ENCODE measurements at regions not wholly inside any gene's neighbourhood (a gene's known extent, or its start where the extent isn't known, plus 50 kb on each side); places are given as distances from the start of the nearest gene placed in this dataset.
"Not testable (repeated sequence)": the region's sequence is repeated elsewhere in the genome, so short reads cannot be mapped to it uniquely, and the experiment has no call there.

DNA sequence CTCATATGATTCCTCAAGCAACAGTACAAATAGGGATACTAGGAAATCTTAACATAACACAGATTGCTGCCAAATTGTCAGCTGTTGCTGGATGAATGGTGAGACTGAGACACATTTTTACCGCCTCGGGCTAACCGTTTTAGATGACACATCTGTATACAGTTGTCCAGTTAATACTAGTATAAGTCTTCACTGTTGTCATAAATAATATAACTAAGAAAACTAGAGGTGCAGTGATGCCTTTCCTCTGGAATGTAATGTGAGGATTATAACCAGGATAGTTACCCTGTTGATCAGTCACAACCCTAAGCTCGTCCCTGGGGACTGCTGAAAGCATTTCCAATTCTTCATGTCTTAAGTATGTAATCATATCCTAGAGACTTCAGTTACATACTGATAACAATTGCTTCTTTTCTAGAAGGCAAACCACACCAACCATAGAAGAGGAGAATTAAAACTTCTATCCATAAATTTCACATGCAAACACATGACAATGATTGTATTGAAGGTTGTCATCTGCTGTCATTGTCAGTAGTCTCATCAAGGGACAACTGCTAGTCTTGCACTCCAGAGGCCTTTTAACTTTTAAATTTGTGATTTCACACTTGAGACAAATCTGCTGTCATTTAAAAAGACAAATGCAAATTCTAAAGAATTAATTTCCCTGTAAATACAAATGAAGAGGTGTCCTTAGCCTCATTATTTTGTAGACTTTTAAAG lies 100.4 kb upstream of the SEMA3D start:
- DNase-seq = no peak

DNA sequence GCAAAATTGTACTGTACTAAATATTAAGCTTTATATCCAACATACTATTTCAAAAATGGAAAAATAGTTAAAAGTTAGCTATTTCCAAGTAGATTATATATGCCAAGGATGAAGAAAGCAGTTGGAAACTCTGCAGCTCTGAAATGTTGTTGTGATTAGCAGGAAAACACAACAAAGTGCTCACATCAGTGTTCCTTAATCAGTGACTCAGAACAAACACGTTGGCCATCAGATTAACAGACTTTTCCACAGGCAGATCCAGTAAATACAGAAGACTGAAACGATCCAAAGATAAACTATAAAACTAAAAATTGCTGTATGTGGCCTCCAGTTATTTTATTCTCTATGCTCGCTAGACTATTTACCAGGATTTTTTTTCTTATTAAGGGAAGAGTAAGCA lies 99.6 kb upstream of the SEMA3D start:
- DNase-seq = no peak

DNA sequence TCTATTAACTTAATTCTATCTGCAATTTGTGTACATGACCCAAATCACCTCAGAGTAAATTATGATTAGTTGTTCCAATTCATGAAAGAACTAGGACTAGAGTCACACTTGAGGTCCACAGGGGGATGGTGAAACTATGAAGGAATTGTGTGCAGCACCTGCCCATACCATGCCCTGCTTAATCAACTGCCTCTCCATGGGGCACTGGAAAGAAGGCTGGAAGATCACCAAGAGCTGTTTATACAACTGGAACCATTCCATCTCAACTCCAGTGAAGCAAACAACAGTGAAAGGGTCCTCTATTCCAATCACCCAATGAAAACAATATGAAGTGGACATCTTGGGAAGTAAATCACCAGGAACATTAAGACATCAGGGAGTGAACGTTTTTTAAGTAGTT lies 98.7 kb upstream of the SEMA3D start:
- DNase-seq = no peak

DNA sequence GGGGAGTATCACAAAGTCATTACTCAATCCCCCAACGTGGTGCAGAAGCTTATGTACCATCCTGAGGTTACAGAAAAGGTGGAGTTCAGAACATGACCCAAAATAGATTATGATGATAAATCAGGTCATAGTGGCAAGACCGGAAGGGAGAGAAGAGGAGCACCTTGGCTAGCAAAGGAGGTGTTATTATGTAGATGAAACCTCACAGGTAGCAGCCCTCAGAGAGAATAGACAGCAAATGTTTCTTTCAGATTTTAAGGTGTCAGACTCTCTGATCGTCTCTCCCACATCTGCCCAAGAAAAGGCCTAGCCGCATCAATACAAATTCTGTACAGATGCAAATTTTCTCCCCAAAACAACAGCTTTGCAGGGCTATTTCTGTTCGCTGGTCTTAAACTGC lies 88.3 kb upstream of the SEMA3D start:
- no peak for DNase-seq

GRCh38 chr7:85274454-85274853 lies 87.6 kb upstream of the SEMA3D start:
- DNase-seq = no peak

DNA sequence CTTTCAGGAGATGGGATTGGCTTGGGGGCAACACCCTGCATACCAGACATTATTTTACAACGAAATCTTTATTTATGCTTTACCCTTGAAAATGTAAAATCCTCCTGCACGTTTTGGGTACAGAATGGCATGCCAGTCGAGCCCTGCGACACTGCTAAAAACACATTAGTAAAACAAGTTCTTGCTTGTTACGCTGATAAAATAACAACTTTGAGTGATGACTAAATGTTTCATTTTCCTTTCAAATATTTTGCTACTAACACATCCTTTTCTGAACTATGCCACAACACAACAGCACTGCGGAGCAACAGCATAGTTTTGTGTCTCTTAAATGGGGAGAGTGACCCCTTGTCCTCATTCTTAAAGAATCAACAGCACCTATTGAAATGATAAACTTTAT lies 76.0 kb upstream of the SEMA3D start:
- no peak for DNase-seq

GRCh38 chr7:85261336-85261735 lies 74.5 kb upstream of the SEMA3D start:
- DNase-seq = no peak

GRCh38 chr7:85249787-85250186 lies 62.9 kb upstream of the SEMA3D start:
- not testable (repeated sequence) for DNase-seq

DNA sequence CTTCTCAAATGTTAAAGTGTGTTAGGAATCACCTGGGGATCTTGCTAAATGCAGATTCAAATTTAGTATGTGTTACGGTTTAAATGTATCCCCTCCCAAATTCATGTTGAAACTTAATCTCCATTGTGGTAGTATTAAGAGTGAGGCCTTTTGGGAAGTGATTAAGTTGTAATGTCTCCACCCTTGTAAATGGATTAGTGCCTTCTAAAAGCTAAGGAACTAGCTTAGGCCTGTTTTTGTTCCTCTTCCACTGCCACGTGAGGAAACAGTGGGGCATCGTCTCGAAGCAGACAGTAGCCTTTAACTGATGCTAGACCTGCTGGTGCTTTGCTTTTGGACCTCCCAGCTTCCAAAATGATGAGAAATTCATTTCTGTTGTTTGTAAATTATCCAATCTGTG lies 52.3 kb upstream of the SEMA3D start:
- DNase-seq = no peak

- DNase-seq = no peak
Observed at GRCh38 chr7:85237721-85238120, 50.9 kb upstream of the SEMA3D start.

Data from NCI-H510A (cell line).